Nephron progenitor cell (in vitro differentiated cells): ENCODE measurements at regions not wholly inside any gene's neighbourhood (a gene's known extent, or its start where the extent isn't known, plus 50 kb on each side); places are given as distances from the start of the nearest gene placed in this dataset.

Source experiments
- DNase-seq: peaks from one replicate; pipeline ENCODE4 v3.0.0; 2021
- H3K27ac Mint-ChIP-seq: 2 replicates; pipeline ENCODE4 v1.8.0; 2021; ENCODE audit warnings: mild to moderate bottlenecking, moderate library complexity, mixed read lengths
- H3K27me3 Mint-ChIP-seq: 2 replicates; pipeline ENCODE4 v1.8.0; 2021; ENCODE audit warnings: mild to moderate bottlenecking, low read depth, mixed read lengths; ENCODE audit not compliant: poor library complexity
- H3K36me3 Mint-ChIP-seq: 2 replicates; pipeline ENCODE4 v1.8.0; 2021; ENCODE audit warnings: low read depth, mixed read lengths
- H3K4me1 Mint-ChIP-seq: 2 replicates; pipeline ENCODE4 v1.8.0; 2021; ENCODE audit warnings: mixed read lengths
- H3K4me3 Mint-ChIP-seq: 2 replicates; pipeline ENCODE4 v1.8.0; 2021; ENCODE audit warnings: mild to moderate bottlenecking, moderate library complexity, mixed read lengths
- H3K9me3 Mint-ChIP-seq: 2 replicates; pipeline ENCODE4 v1.8.0; 2021; ENCODE audit warnings: mild to moderate bottlenecking, moderate library complexity, mixed read lengths
- CTCF ChIP-seq: fragments of 200-600 bp; sonication (generic); IDR thresholded peaks from 2 replicates; pipeline ENCODE4 v1.5.0; 2021; ENCODE audit warnings: antibody characterized with exemption

GRCh38 chr10:44829426-44829825, 81.7 kb upstream of the TMEM72 start:
- no peak for TF ChIP-seq CTCF
- no peak for DNase-seq
- peaks cover 48% of the 10 kb centered on the region for H3K4me1 Mint-ChIP-seq
- H3K36me3 Mint-ChIP-seq: no peaks in the 10 kb centered on the region
- H3K27ac Mint-ChIP-seq: no peak overlapping the region
- H3K9me3 Mint-ChIP-seq: no peaks in the 10 kb centered on the region
- H3K27me3 Mint-ChIP-seq: peaks cover 10% of the 10 kb centered on the region
- H3K4me3 Mint-ChIP-seq: no peak overlapping the region

GRCh38 chr10:44830022-44830421, 81.1 kb upstream of the TMEM72 start:
- H3K9me3 Mint-ChIP-seq: no peaks in the 10 kb centered on the region

GRCh38 chr10:44831581-44831980, 79.6 kb upstream of the TMEM72 start:
- no peaks in the 10 kb centered on the region for H3K36me3 Mint-ChIP-seq
- no peaks in the 10 kb centered on the region for H3K9me3 Mint-ChIP-seq
- no peak overlapping the region for H3K27ac Mint-ChIP-seq
- TF ChIP-seq CTCF: no peak
- no peak overlapping the region for H3K4me3 Mint-ChIP-seq
- peaks cover 30% of the 10 kb centered on the region for H3K4me1 Mint-ChIP-seq
- no peak for DNase-seq
- peaks cover 10% of the 10 kb centered on the region for H3K27me3 Mint-ChIP-seq

More at GRCh38 chr10:44830022-44830421, 81.1 kb upstream of the TMEM72 start:
- Mint-ChIP-seq H3K4me3 (no peak overlapping the region), H3K36me3 (no peaks in the 10 kb centered on the region), H3K27ac (no peak overlapping the region), H3K27me3 (peaks cover 10% of the 10 kb centered on the region), H3K4me1 (peaks cover 42% of the 10 kb centered on the region)
- no peak for TF ChIP-seq CTCF
- DNase-seq: no peak

GRCh38 chr10:44832595-44833390, 78.3 kb upstream of the TMEM72 start:
- Mint-ChIP-seq H3K36me3 (no peaks in the 10 kb centered on the region), H3K9me3 (no peaks in the 10 kb centered on the region), H3K4me1 (peaks cover 18% of the 10 kb centered on the region), H3K27ac (no peak overlapping the region), H3K4me3 (no peak overlapping the region), H3K27me3 (peaks cover 10% of the 10 kb centered on the region)
- no peak for TF ChIP-seq CTCF
- DNase-seq: no peak

- DNase-seq: no peak
- no peaks in the 10 kb centered on the region for H3K36me3 Mint-ChIP-seq
- peaks cover 4% of the 10 kb centered on the region for H3K4me1 Mint-ChIP-seq
- no peak overlapping the region for H3K27ac Mint-ChIP-seq
- no peak for TF ChIP-seq CTCF
- no peaks in the 10 kb centered on the region for H3K9me3 Mint-ChIP-seq
- no peak overlapping the region for H3K4me3 Mint-ChIP-seq
- H3K27me3 Mint-ChIP-seq: peaks cover 10% of the 10 kb centered on the region
Measured at GRCh38 chr10:44834131-44834530, 77.0 kb upstream of the TMEM72 start.

GRCh38 chr10:44835300-44835699, 75.8 kb upstream of the TMEM72 start:
- H3K4me1 Mint-ChIP-seq: no peaks in the 10 kb centered on the region
- no peaks in the 10 kb centered on the region for H3K36me3 Mint-ChIP-seq
- H3K4me3 Mint-ChIP-seq: no peak overlapping the region
- no peak overlapping the region for H3K27ac Mint-ChIP-seq
- TF ChIP-seq CTCF: no peak
- no peaks in the 10 kb centered on the region for H3K9me3 Mint-ChIP-seq
- H3K27me3 Mint-ChIP-seq: peaks cover 16% of the 10 kb centered on the region
- no peak for DNase-seq
